ENCODE measurements at regions not wholly inside any gene's neighbourhood (a gene's known extent, or its start where the extent isn't known, plus 50 kb on each side); places are given as distances from the start of the nearest gene placed in this dataset.

- DNase-seq: no peak
Observed at GRCh38 chr15:70334286-70334685, 236.6 kb upstream of the TLE3 start.

- DNase-seq: no peak
Observed at GRCh38 chr15:70329179-70329578, 231.5 kb upstream of the TLE3 start.

GRCh38 chr15:70328679-70329115, 231.0 kb upstream of the TLE3 start:
- DNase-seq: no peak

GRCh38 chr15:70327856-70328678, 230.3 kb upstream of the TLE3 start:
- DNase-seq: peak in 7 of 56 donors; percentile 8 to 37 (median 27)

- no peak for DNase-seq
Observed at GRCh38 chr15:70327328-70327855, 229.7 kb upstream of the TLE3 start.

- no peak for DNase-seq
Observed at GRCh38 chr15:70324001-70324974, 226.6 kb upstream of the TLE3 start.

- DNase-seq: no peak
Observed at GRCh38 chr15:70323111-70323851, 225.6 kb upstream of the TLE3 start.

- no peak for DNase-seq
Observed at GRCh38 chr15:70322051-70322668, 224.4 kb upstream of the TLE3 start.

GRCh38 chr15:70321172-70321819, 223.6 kb upstream of the TLE3 start:
- no peak for DNase-seq

GRCh38 chr15:70320482-70320881, 222.8 kb upstream of the TLE3 start:
- DNase-seq: no peak

GRCh38 chr15:70320077-70320476, 222.4 kb upstream of the TLE3 start:
- DNase-seq: no peak

GRCh38 chr15:70319466-70319865, 221.7 kb upstream of the TLE3 start:
- DNase-seq: no peak

- DNase-seq: no peak
Observed at GRCh38 chr15:70318594-70319465, 221.1 kb upstream of the TLE3 start.

GRCh38 chr15:70316059-70316600, 218.4 kb upstream of the TLE3 start:
- no peak for DNase-seq

- no peak for DNase-seq
Observed at GRCh38 chr15:70315431-70315830, 217.7 kb upstream of the TLE3 start.

GRCh38 chr15:70314688-70315087, 217.0 kb upstream of the TLE3 start:
- DNase-seq: no peak

- DNase-seq: no peak
Observed at GRCh38 chr15:70314018-70314354, 216.3 kb upstream of the TLE3 start.

GRCh38 chr15:70313099-70314017, 215.6 kb upstream of the TLE3 start:
- no peak for DNase-seq

Data from nucleus accumbens (tissue), 56 donors.